Upper lobe of left lung (tissue), 4 donors: ENCODE measurements at regions not wholly inside any gene's neighbourhood (a gene's known extent, or its start where the extent isn't known, plus 50 kb on each side); places are given as distances from the start of the nearest gene placed in this dataset.

ENCODE experiments used
- EP300 ChIP-seq, 4 donors: sonication (generic); formaldehyde crosslinking; IDR thresholded peaks; one replicate each; pipeline ENCODE4 v1.5.1; 2017; ENCODE audit warnings: antibody characterized with exemption in 4 of 4, control low read depth in 2 of 4
- POLR2A ChIP-seq, 4 donors: fragments of 450-650 bp; IDR thresholded peaks; one replicate each; pipeline ENCODE4 v1.5.1; 2016 to 2017; ENCODE audit warnings: antibody characterized with exemption in 4 of 4, mild to moderate bottlenecking in 2 of 4
- POLR2AphosphoS5 ChIP-seq, 2 donors: sonication (generic); formaldehyde crosslinking; IDR thresholded peaks; one replicate each; pipeline ENCODE4 v1.5.1; 2017; ENCODE audit warnings: antibody characterized with exemption in 2 of 2
- TF ChIP-seq, protein P1 (sequence below), 6 experiments: fragments of 450-650 bp in 4 of 6; fragments of 200-600 bp in 2 of 6; sonication (generic) in 2 of 6; IDR thresholded peaks; one replicate each; pipeline ENCODE4 v1.5.1; 2016 to 2019; ENCODE audit warnings: antibody characterized with exemption in 6 of 6

GRCh38 chr15:69897471-69898237, 200.1 kb downstream of the TLE3 start:
- TF ChIP-seq, protein P1, sequence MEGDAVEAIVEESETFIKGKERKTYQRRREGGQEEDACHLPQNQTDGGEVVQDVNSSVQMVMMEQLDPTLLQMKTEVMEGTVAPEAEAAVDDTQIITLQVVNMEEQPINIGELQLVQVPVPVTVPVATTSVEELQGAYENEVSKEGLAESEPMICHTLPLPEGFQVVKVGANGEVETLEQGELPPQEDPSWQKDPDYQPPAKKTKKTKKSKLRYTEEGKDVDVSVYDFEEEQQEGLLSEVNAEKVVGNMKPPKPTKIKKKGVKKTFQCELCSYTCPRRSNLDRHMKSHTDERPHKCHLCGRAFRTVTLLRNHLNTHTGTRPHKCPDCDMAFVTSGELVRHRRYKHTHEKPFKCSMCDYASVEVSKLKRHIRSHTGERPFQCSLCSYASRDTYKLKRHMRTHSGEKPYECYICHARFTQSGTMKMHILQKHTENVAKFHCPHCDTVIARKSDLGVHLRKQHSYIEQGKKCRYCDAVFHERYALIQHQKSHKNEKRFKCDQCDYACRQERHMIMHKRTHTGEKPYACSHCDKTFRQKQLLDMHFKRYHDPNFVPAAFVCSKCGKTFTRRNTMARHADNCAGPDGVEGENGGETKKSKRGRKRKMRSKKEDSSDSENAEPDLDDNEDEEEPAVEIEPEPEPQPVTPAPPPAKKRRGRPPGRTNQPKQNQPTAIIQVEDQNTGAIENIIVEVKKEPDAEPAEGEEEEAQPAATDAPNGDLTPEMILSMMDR (IDR thresholded peaks at IDR 0.05) = no peak
- TF ChIP-seq POLR2A (IDR thresholded peaks at IDR 0.05) = no peak
- TF ChIP-seq POLR2AphosphoS5 (IDR thresholded peaks at IDR 0.05) = no peak
- no peak for TF ChIP-seq EP300 (IDR thresholded peaks at IDR 0.05)
